SK-N-SH treated with all-trans-retinoic acid at 6 μM for 48 hours (cell line): ENCODE measurements at regions not wholly inside any gene's neighbourhood (a gene's known extent, or its start where the extent isn't known, plus 50 kb on each side); places are given as distances from the start of the nearest gene placed in this dataset.

Source experiments
- ATAC-seq: fragments of 200-7000 bp; cut with Tn5 transposase; 3 replicates; pipeline ENCODE4 v1.9.1; 2020; ENCODE audit warnings: mild to moderate bottlenecking, moderate library complexity
- ARNTL ChIP-seq: fragments of 450-650 bp; formaldehyde crosslinking; IDR thresholded peaks from 2 replicates; pipeline ENCODE4 v1.5.0; 2020; ENCODE audit warnings: low read depth, mild to moderate bottlenecking, moderate library complexity, borderline replicate concordance
- BACH2 ChIP-seq: fragments of 250-450 bp; sonication (Bioruptor Pico); IDR thresholded peaks from 2 replicates; pipeline ENCODE4 v1.9.0; 2021; ENCODE audit warnings: mild to moderate bottlenecking, borderline replicate concordance
- CREB5 ChIP-seq: fragments of 250-450 bp; sonication (Bioruptor Pico); IDR thresholded peaks from 2 replicates; pipeline ENCODE4 v1.5.1; 2020; ENCODE audit warnings: low read depth, mild to moderate bottlenecking, moderate library complexity
- CSDC2 ChIP-seq: fragments of 250-450 bp; sonication (Bioruptor Pico); IDR thresholded peaks from 2 replicates; pipeline ENCODE4 v1.5.0; 2020; ENCODE audit warnings: mild to moderate bottlenecking, moderate library complexity
- CSRNP3 ChIP-seq: fragments of 250-450 bp; sonication (Bioruptor Pico); IDR thresholded peaks from 2 replicates; pipeline ENCODE4 v1.5.1; 2021; ENCODE audit warnings: mild to moderate bottlenecking, moderate library complexity
- ESRRG ChIP-seq: fragments of 250-450 bp; sonication (Bioruptor Pico); IDR thresholded peaks from 2 replicates; pipeline ENCODE4 v1.6.1; 2021; ENCODE audit warnings: mild to moderate bottlenecking
- GLIS3 ChIP-seq: fragments of 250-450 bp; sonication (Bioruptor Pico); IDR thresholded peaks from 2 replicates; pipeline ENCODE4 v1.5.0; 2020; ENCODE audit warnings: mild to moderate bottlenecking, moderate library complexity
- ISL1 ChIP-seq: fragments of 250-450 bp; sonication (Bioruptor Pico); IDR thresholded peaks from 2 replicates; pipeline ENCODE4 v2.1.2; 2022; ENCODE audit warnings: mild to moderate bottlenecking, moderate library complexity
- OSR1 ChIP-seq: fragments of 250-450 bp; sonication (Bioruptor Pico); IDR thresholded peaks from 2 replicates; pipeline ENCODE4 v1.8.0; 2022; ENCODE audit warnings: moderate library complexity, mild to moderate bottlenecking, inconsistent platforms
- PATZ1 ChIP-seq: fragments of 250-450 bp; sonication (Bioruptor Pico); IDR thresholded peaks from 2 replicates; pipeline ENCODE4 v1.8.0; 2020; ENCODE audit warnings: mild to moderate bottlenecking, moderate library complexity, borderline replicate concordance
- POU6F1 ChIP-seq: fragments of 250-450 bp; sonication (Bioruptor Pico); IDR thresholded peaks from 2 replicates; pipeline ENCODE4 v1.8.0; 2021; ENCODE audit warnings: low read depth, mild to moderate bottlenecking, moderate library complexity, borderline replicate concordance
- PPARA ChIP-seq: fragments of 250-450 bp; sonication (Bioruptor Pico); IDR thresholded peaks from 2 replicates; pipeline ENCODE4 v1.5.0; 2020; ENCODE audit warnings: mild to moderate bottlenecking, borderline replicate concordance
- RARB ChIP-seq: fragments of 250-450 bp; sonication (Bioruptor Pico); IDR thresholded peaks from 2 replicates; pipeline ENCODE4 v1.8.0; 2021; ENCODE audit warnings: mild to moderate bottlenecking, moderate library complexity
- TCF4 ChIP-seq: fragments of 250-450 bp; sonication (Bioruptor Pico); IDR thresholded peaks from 2 replicates; pipeline ENCODE4 v1.8.0; 2021; ENCODE audit warnings: mild to moderate bottlenecking, moderate library complexity, borderline replicate concordance
- TOX ChIP-seq: fragments of 250-450 bp; sonication (Bioruptor Pico); IDR thresholded peaks from 2 replicates; pipeline ENCODE4 v1.8.0; 2021; ENCODE audit warnings: mild to moderate bottlenecking, moderate library complexity, borderline replicate concordance
- ZC3H10 ChIP-seq: fragments of 250-450 bp; sonication (Bioruptor Pico); IDR thresholded peaks from 2 replicates; pipeline ENCODE4 v1.5.1; 2021; ENCODE audit warnings: mild to moderate bottlenecking, moderate library complexity
- ZFP3 ChIP-seq: fragments of 250-450 bp; sonication (Bioruptor Pico); IDR thresholded peaks from 2 replicates; pipeline ENCODE4 v1.5.0; 2020; ENCODE audit warnings: mild to moderate bottlenecking, moderate library complexity
- ZFP30 ChIP-seq: fragments of 450-650 bp; formaldehyde crosslinking; IDR thresholded peaks from 2 replicates; pipeline ENCODE4 v1.5.0; 2022; ENCODE audit warnings: mild to moderate bottlenecking, moderate library complexity
- ZNF565 ChIP-seq: fragments of 450-650 bp; formaldehyde crosslinking; conservative IDR thresholded peaks from 2 replicates; pipeline ENCODE4 v1.5.0; 2020; ENCODE audit warnings: low read depth, mild to moderate bottlenecking, moderate library complexity
- ZNF70 ChIP-seq: fragments of 450-650 bp; formaldehyde crosslinking; IDR thresholded peaks from 2 replicates; pipeline ENCODE4 v1.5.0; 2020; ENCODE audit warnings: mild to moderate bottlenecking, moderate library complexity
- ZNF8 ChIP-seq: fragments of 450-650 bp; formaldehyde crosslinking; IDR thresholded peaks from 2 replicates; pipeline ENCODE4 v1.5.0; 2020; ENCODE audit warnings: mild to moderate bottlenecking, moderate library complexity

- TF ChIP-seq PPARA (CRISPR knock-in tag) = no peak
- TF ChIP-seq BACH2 = no peak
- TF ChIP-seq RARB = no peak
- TF ChIP-seq OSR1 (CRISPR knock-in tag) = no peak
- no peak for TF ChIP-seq ZFP3
- TF ChIP-seq CSRNP3 (CRISPR knock-in tag) = no peak
- no peak for TF ChIP-seq ZFP30 (CRISPR knock-in tag)
- TF ChIP-seq CSDC2 (CRISPR knock-in tag) = no peak
- TF ChIP-seq PATZ1 (CRISPR knock-in tag) = no peak
- no peak for TF ChIP-seq ZNF8 (CRISPR knock-in tag)
- no peak for TF ChIP-seq GLIS3 (CRISPR knock-in tag)
- no peak for TF ChIP-seq ARNTL (CRISPR knock-in tag)
- TF ChIP-seq CREB5 (CRISPR knock-in tag) = no peak
- no peak for TF ChIP-seq POU6F1
- no peak for TF ChIP-seq TCF4 (CRISPR knock-in tag)
- no peak for TF ChIP-seq ESRRG (CRISPR knock-in tag)
- TF ChIP-seq ZNF565 (CRISPR knock-in tag) = no peak
- TF ChIP-seq, all 23 proteins: peak for 0
These were observed 199.4 kb downstream of the IRS1 start for GRCh38 chr2:226600184-226600583.

GRCh38 chr2:226589043-226589442 is 210.6 kb downstream of the IRS1 start:
- no peak for ATAC-seq
- no peak for TF ChIP-seq CSRNP3 (CRISPR knock-in tag)
- TF ChIP-seq ZNF70 (CRISPR knock-in tag) = no peak
- TF ChIP-seq ZNF8 (CRISPR knock-in tag) = no peak
- no peak for TF ChIP-seq ZFP3
- TF ChIP-seq ZFP30 (CRISPR knock-in tag) = no peak
- TF ChIP-seq PPARA (CRISPR knock-in tag) = no peak
- no peak for TF ChIP-seq CSDC2 (CRISPR knock-in tag)
- TF ChIP-seq PATZ1 (CRISPR knock-in tag) = no peak
- no peak for TF ChIP-seq ISL1 (CRISPR knock-in tag)
- TF ChIP-seq OSR1 (CRISPR knock-in tag) = no peak
- TF ChIP-seq GLIS3 (CRISPR knock-in tag) = no peak
- no peak for TF ChIP-seq ZNF565 (CRISPR knock-in tag)
- no peak for TF ChIP-seq ARNTL (CRISPR knock-in tag)
- no peak for TF ChIP-seq ESRRG (CRISPR knock-in tag)
- no peak for TF ChIP-seq ZC3H10 (CRISPR knock-in tag)

More at GRCh38 chr2:226600184-226600583, 199.4 kb downstream of the IRS1 start:
- no peak for ATAC-seq

- no peak for TF ChIP-seq ESRRG (CRISPR knock-in tag)
- no peak for TF ChIP-seq RARB
- TF ChIP-seq CSRNP3 (CRISPR knock-in tag) = no peak
- no peak for TF ChIP-seq ZFP30 (CRISPR knock-in tag)
- no peak for TF ChIP-seq PPARA (CRISPR knock-in tag)
- no peak for TF ChIP-seq OSR1 (CRISPR knock-in tag)
- TF ChIP-seq TOX = no peak
- TF ChIP-seq ZFP3 = no peak
- TF ChIP-seq, all 23 proteins: peak for 0
- no peak for ATAC-seq
These were observed 214.5 kb downstream of the IRS1 start for GRCh38 chr2:226585130-226585561.
